Body of pancreas (tissue), 4 donors: ENCODE measurements at regions not wholly inside any gene's neighbourhood (a gene's known extent, or its start where the extent isn't known, plus 50 kb on each side); places are given as distances from the start of the nearest gene placed in this dataset.

Experiments used
- CTCF ChIP-seq, 7 experiments: fragments of 450-650 bp in 4 of 7; fragments of 200-600 bp in 3 of 7; sonication (generic) in 3 of 7; IDR thresholded peaks; one replicate each; pipeline ENCODE4 v1.5.1; 2016 to 2019; ENCODE audit warnings: antibody characterized with exemption in 7 of 7
- POLR2A ChIP-seq, 3 donors: fragments of 450-650 bp; IDR thresholded peaks; one replicate each; pipeline ENCODE4 v1.6.1; 2016; ENCODE audit warnings: antibody characterized with exemption in 3 of 3, mild to moderate bottlenecking in 2 of 3

- no peak for TF ChIP-seq CTCF (IDR thresholded peaks at IDR 0.05)
- no peak for TF ChIP-seq POLR2A (IDR thresholded peaks at IDR 0.05)
These were observed 168.6 kb upstream of the GGTLC1 start for GRCh38 chr20:24157213-24157612.
